Neural crest cell (in vitro differentiated cells): ENCODE measurements at regions not wholly inside any gene's neighbourhood (a gene's known extent, or its start where the extent isn't known, plus 50 kb on each side); places are given as distances from the start of the nearest gene placed in this dataset.

ENCODE experiments used
- DNase-seq: peaks from one replicate; pipeline ENCODE4 v3.0.0; 2021; ENCODE audit warnings: low read depth, mixed read lengths, low spot score
- H3K27ac Mint-ChIP-seq: one replicate; pipeline ENCODE4 v1.8.0; 2021; ENCODE audit warnings: mild to moderate bottlenecking, mixed read lengths; ENCODE audit not compliant: unreplicated experiment
- H3K27me3 Mint-ChIP-seq: 2 replicates; pipeline ENCODE4 v1.8.0; 2021; ENCODE audit warnings: low read depth, mild to moderate bottlenecking, mixed read lengths
- H3K36me3 Mint-ChIP-seq: 2 replicates; pipeline ENCODE4 v1.8.0; 2021; ENCODE audit warnings: low read depth, mild to moderate bottlenecking, mixed read lengths
- H3K4me1 Mint-ChIP-seq: 2 replicates; pipeline ENCODE4 v1.8.0; 2021; ENCODE audit warnings: mixed read lengths
- H3K4me3 Mint-ChIP-seq: one replicate; pipeline ENCODE4 v1.8.0; 2021; ENCODE audit warnings: mild to moderate bottlenecking, mixed read lengths
- H3K9me3 Mint-ChIP-seq: 2 replicates; pipeline ENCODE4 v1.8.0; 2021; ENCODE audit warnings: mixed read lengths
- CTCF ChIP-seq: fragments of 200-600 bp; sonication (generic); conservative IDR thresholded peaks from 2 replicates; pipeline ENCODE4 v1.5.0; 2021; ENCODE audit warnings: antibody characterized with exemption, mild to moderate bottlenecking

DNA sequence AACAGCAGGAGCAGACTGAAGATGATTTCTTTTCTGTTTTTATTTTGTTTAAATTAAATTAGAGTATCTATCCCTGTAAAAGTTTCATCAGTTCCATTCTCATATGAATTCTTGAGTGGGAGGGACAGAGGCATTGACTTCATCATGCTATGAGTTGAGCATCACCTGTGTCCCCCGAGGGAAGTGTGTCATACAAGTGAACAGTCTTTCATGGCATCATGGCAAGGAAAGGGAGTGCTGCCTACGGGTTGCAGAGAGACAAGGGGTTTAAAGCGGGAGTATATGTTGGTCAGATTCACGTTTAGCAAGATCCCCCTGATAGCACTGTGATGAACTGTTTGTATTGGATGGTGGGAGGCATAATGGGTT lies 52.7 kb upstream of the HIF1A start:
- no peak overlapping the region for H3K27ac Mint-ChIP-seq
- no peaks in the 10 kb centered on the region for H3K9me3 Mint-ChIP-seq
- H3K27me3 Mint-ChIP-seq = no peaks in the 10 kb centered on the region
- peaks cover 7% of the 10 kb centered on the region for H3K4me1 Mint-ChIP-seq
- TF ChIP-seq CTCF = no peak
- no peak for DNase-seq
- no peaks in the 10 kb centered on the region for H3K36me3 Mint-ChIP-seq
- no peak overlapping the region for H3K4me3 Mint-ChIP-seq

- Mint-ChIP-seq H3K36me3 (no peaks in the 10 kb centered on the region), H3K4me3 (no peak overlapping the region), H3K9me3 (no peaks in the 10 kb centered on the region), H3K27me3 (no peaks in the 10 kb centered on the region), H3K27ac (no peak overlapping the region), H3K4me1 (peaks cover 7% of the 10 kb centered on the region)
- DNase-seq = no peak
- no peak for TF ChIP-seq CTCF
Measured at GRCh38 chr14:61643555-61643954, 51.8 kb upstream of the HIF1A start.

- peaks cover 7% of the 10 kb centered on the region for H3K4me1 Mint-ChIP-seq
Measured at GRCh38 chr14:61644175-61644574, 51.1 kb upstream of the HIF1A start.

GRCh38 chr14:61644834-61645233 lies 50.5 kb upstream of the HIF1A start:
- Mint-ChIP-seq H3K27me3 (peaks cover 2% of the 10 kb centered on the region), H3K36me3 (no peaks in the 10 kb centered on the region), H3K4me3 (no peak overlapping the region), H3K27ac (no peak overlapping the region), H3K4me1 (peaks cover 7% of the 10 kb centered on the region), H3K9me3 (no peaks in the 10 kb centered on the region)
- DNase-seq = no peak
- no peak for TF ChIP-seq CTCF

More at GRCh38 chr14:61644175-61644574, 51.1 kb upstream of the HIF1A start:
- no peak for TF ChIP-seq CTCF
- Mint-ChIP-seq H3K4me3 (no peak overlapping the region), H3K36me3 (no peaks in the 10 kb centered on the region), H3K27ac (no peak overlapping the region), H3K27me3 (no peaks in the 10 kb centered on the region), H3K9me3 (no peaks in the 10 kb centered on the region)
- no peak for DNase-seq

GRCh38 chr14:61645247-61645646 lies 50.1 kb upstream of the HIF1A start:
- TF ChIP-seq CTCF = no peak
- Mint-ChIP-seq H3K4me3 (no peak overlapping the region), H3K36me3 (no peaks in the 10 kb centered on the region), H3K27me3 (peaks cover 2% of the 10 kb centered on the region), H3K9me3 (no peaks in the 10 kb centered on the region), H3K4me1 (peaks cover 7% of the 10 kb centered on the region), H3K27ac (no peak overlapping the region)
- no peak for DNase-seq
